ENCODE measurements at regions not wholly inside any gene's neighbourhood (a gene's known extent, or its start where the extent isn't known, plus 50 kb on each side); places are given as distances from the start of the nearest gene placed in this dataset.

DNA sequence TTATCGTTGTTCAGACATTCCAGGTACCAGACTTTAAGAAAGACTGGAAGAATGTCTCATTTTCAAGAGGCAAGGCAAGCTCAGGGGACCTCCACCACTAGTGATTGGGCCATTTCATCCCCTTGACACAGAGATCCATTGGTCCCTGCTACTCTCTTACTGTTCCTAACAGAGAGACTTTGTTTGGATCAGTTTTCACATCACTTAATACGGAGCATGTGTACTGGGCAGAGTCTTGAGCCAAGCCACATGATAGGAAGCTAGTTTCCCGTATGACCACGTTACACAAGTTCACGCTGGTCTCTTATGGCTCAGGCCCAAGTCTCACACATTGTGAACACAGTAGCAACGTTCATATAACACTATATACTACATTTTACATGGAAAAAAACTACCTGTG is 269.9 kb downstream of the BAMBI start:
- Mint-ChIP-seq H3K4me3 (ENCODE audit: unreplicated experiment) (no peak overlapping the region), H3K27me3 (ENCODE audit: low read depth) (no peaks in the 10 kb centered on the region), H3K4me1 (ENCODE audit: low read depth) (peaks cover 34% of the 10 kb centered on the region), H3K27ac (ENCODE audit: unreplicated experiment) (peak overlapping the region; percentile 85), H3K9me3 (ENCODE audit: low read depth) (peaks cover 16% of the 10 kb centered on the region), H3K36me3 (ENCODE audit: low read depth) (peaks cover 2% of the 10 kb centered on the region)
- DNase-seq (ENCODE audit: low spot score): no peak
- TF ChIP-seq, protein P1, sequence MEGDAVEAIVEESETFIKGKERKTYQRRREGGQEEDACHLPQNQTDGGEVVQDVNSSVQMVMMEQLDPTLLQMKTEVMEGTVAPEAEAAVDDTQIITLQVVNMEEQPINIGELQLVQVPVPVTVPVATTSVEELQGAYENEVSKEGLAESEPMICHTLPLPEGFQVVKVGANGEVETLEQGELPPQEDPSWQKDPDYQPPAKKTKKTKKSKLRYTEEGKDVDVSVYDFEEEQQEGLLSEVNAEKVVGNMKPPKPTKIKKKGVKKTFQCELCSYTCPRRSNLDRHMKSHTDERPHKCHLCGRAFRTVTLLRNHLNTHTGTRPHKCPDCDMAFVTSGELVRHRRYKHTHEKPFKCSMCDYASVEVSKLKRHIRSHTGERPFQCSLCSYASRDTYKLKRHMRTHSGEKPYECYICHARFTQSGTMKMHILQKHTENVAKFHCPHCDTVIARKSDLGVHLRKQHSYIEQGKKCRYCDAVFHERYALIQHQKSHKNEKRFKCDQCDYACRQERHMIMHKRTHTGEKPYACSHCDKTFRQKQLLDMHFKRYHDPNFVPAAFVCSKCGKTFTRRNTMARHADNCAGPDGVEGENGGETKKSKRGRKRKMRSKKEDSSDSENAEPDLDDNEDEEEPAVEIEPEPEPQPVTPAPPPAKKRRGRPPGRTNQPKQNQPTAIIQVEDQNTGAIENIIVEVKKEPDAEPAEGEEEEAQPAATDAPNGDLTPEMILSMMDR (IDR thresholded peaks at IDR 0.05): no peak

DNA sequence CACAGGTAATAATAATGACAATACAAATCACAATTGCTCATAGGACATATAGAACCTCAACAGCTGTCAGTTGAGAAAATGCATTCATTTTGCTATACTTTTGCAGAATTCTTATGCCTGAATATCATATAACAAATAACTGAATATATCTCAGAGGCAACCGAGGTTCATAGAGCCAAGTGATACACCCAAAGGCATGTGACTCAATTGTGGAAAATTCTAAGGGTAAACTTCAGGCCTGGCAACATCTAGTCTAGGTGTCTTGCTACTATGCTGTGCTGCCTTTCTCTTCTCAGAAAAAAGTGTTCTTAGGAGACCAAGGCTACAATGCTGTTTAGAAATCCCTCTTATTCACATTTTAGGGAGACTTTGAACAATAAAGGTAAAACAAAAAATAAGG is 270.7 kb downstream of the BAMBI start:
- Mint-ChIP-seq H3K36me3 (ENCODE audit: low read depth) (peaks cover 2% of the 10 kb centered on the region), H3K4me1 (ENCODE audit: low read depth) (peaks cover 40% of the 10 kb centered on the region), H3K9me3 (ENCODE audit: low read depth) (peaks cover 16% of the 10 kb centered on the region), H3K27ac (ENCODE audit: unreplicated experiment) (no peak overlapping the region), H3K27me3 (ENCODE audit: low read depth) (no peaks in the 10 kb centered on the region), H3K4me3 (ENCODE audit: unreplicated experiment) (no peak overlapping the region)
- TF ChIP-seq, protein P1 (IDR thresholded peaks at IDR 0.05): no peak
- DNase-seq (ENCODE audit: low spot score): no peak

DNA sequence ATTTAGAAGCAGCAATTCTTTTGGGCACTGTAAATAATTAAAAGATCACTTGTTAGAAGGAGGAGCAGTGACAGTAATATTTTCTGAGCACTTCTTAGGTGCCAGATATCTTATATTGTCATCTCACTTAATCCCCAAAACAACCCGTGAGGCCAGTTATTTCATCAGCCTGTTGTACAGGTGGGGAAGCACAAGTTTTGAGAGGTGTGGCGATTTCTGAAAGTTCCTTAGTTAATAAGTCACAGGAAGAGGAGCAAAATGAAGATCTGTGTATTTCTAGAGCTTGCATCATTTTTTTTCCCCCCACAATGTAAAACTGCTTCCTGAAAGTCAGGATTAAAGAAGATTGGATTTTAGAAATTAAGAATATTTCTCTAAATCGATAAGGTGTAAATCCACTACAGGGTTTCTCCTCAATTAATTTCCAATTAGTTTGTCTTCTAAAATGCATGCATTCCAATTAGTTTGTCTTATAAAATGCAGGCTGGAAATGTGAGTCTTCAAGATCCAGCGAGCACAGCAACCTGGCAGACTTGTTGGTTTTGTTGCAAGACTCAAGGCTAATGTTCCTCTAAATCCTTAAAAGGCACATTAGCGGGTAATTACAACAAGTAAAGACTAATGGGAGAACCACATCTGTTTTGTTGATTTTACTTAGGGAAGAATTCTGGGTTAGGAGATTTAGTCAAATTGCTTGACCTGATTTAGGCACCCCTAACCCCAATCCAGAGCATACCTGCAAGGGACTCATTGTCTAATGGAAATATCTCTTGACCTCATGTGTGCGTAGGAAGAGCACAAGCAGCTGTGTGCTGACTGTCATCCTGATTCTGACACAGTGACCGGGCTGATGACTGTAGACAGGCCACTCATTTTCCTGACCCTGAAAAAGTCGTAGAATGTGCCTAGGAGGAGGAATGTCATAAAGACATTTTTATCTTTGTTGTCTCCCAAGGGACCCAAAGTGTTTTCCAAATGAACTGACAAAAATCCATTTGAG is 272.0 kb downstream of the BAMBI start:
- Mint-ChIP-seq H3K9me3 (ENCODE audit: low read depth) (peaks cover 15% of the 10 kb centered on the region), H3K27ac (ENCODE audit: unreplicated experiment) (peak overlapping the region; percentile 72), H3K36me3 (ENCODE audit: low read depth) (peaks cover 2% of the 10 kb centered on the region), H3K27me3 (ENCODE audit: low read depth) (no peaks in the 10 kb centered on the region), H3K4me3 (ENCODE audit: unreplicated experiment) (no peak overlapping the region), H3K4me1 (ENCODE audit: low read depth) (peaks cover 52% of the 10 kb centered on the region)
- TF ChIP-seq, protein P1 (IDR thresholded peaks at IDR 0.05): no peak
- DNase-seq (ENCODE audit: low spot score): no peak

GRCh38 chr10:28951484-28951883 is 274.2 kb downstream of the BAMBI start:
- Mint-ChIP-seq H3K4me1 (ENCODE audit: low read depth) (peaks cover 45% of the 10 kb centered on the region), H3K27me3 (ENCODE audit: low read depth) (no peaks in the 10 kb centered on the region), H3K9me3 (ENCODE audit: low read depth) (peaks cover 5% of the 10 kb centered on the region), H3K36me3 (ENCODE audit: low read depth) (no peaks in the 10 kb centered on the region), H3K27ac (ENCODE audit: unreplicated experiment) (no peak overlapping the region), H3K4me3 (ENCODE audit: unreplicated experiment) (no peak overlapping the region)
- DNase-seq (ENCODE audit: low spot score): no peak
- TF ChIP-seq, protein P1 (IDR thresholded peaks at IDR 0.05): no peak

- no peaks in the 10 kb centered on the region for H3K36me3 Mint-ChIP-seq (ENCODE audit: low read depth)
- H3K27ac Mint-ChIP-seq (ENCODE audit: unreplicated experiment): no peak overlapping the region
- no peaks in the 10 kb centered on the region for H3K27me3 Mint-ChIP-seq (ENCODE audit: low read depth)
- TF ChIP-seq, protein P1 (IDR thresholded peaks at IDR 0.05): no peak
- H3K4me3 Mint-ChIP-seq (ENCODE audit: unreplicated experiment): no peak overlapping the region
- H3K9me3 Mint-ChIP-seq (ENCODE audit: low read depth): peaks cover 6% of the 10 kb centered on the region
- no peak for DNase-seq (ENCODE audit: low spot score)
- H3K4me1 Mint-ChIP-seq (ENCODE audit: low read depth): peaks cover 35% of the 10 kb centered on the region
These were observed 275.2 kb downstream of the BAMBI start for GRCh38 chr10:28952523-28952922.
